PFSK-1 (cell line): ENCODE measurements at regions not wholly inside any gene's neighbourhood (a gene's known extent, or its start where the extent isn't known, plus 50 kb on each side); places are given as distances from the start of the nearest gene placed in this dataset.

Experiments
- FOXP2 ChIP-seq: optimal IDR thresholded peaks from 2 replicates; pipeline ENCODE3; 2011; ENCODE audit warnings: borderline replicate concordance, control low read depth, inconsistent platforms; ENCODE audit not compliant: insufficient read depth; ENCODE audit errors: extremely low read length, extremely low read depth
- POLR2AphosphoS5 ChIP-seq: IDR thresholded peaks from 2 replicates; pipeline ENCODE4 v1.6.1; 2012; ENCODE audit warnings: low read depth, mild to moderate bottlenecking, control low read depth, low read length, moderate library complexity
- REST ChIP-seq, 2 experiments: IDR thresholded peaks; 2 replicates each; pipeline versions ENCODE4 v1.6.1 to v1.8.0; 2011 to 2012; ENCODE audit warnings: low read depth in 2 of 2, low read length in 2 of 2, control low read depth in 1 of 2, inconsistent platforms in 1 of 2, mild to moderate bottlenecking in 1 of 2, moderate library complexity in 1 of 2; ENCODE audit not compliant: insufficient read depth in 1 of 2
- SIN3A ChIP-seq: IDR thresholded peaks from 2 replicates; pipeline ENCODE4 v1.6.1; 2012; ENCODE audit warnings: mild to moderate bottlenecking, low read length, moderate library complexity, borderline replicate concordance; ENCODE audit not compliant: insufficient read depth
- TAF1 ChIP-seq: IDR thresholded peaks from 2 replicates; pipeline ENCODE4 v1.6.1; 2012; ENCODE audit warnings: low read length, control low read depth, borderline replicate concordance; ENCODE audit not compliant: insufficient read depth

GRCh38 chr1:181187337-181188126 lies 99.0 kb downstream of the IER5 start:
- no peak for TF ChIP-seq SIN3A
- no peak for TF ChIP-seq POLR2AphosphoS5
- no peak for TF ChIP-seq FOXP2
- TF ChIP-seq TAF1 = no peak
- no peak for TF ChIP-seq REST (IDR thresholded peaks at IDR 0.05; ENCODE audit: insufficient read depth in 1 of 2, low read depth in 2 of 2, low read length in 2 of 2)

GRCh38 chr1:181189245-181189644 lies 100.7 kb downstream of the IER5 start:
- TF ChIP-seq TAF1 (no peak), POLR2AphosphoS5 (no peak), FOXP2 (no peak), SIN3A (no peak), REST (IDR thresholded peaks at IDR 0.05; ENCODE audit: insufficient read depth in 1 of 2, low read depth in 2 of 2, low read length in 2 of 2) (no peak)

- TF ChIP-seq POLR2AphosphoS5 (no peak), TAF1 (no peak), FOXP2 (peak; percentile 82), SIN3A (no peak), REST (IDR thresholded peaks at IDR 0.05; ENCODE audit: insufficient read depth in 1 of 2, low read depth in 2 of 2, low read length in 2 of 2) (no peak)
These were observed 101.3 kb downstream of the IER5 start for GRCh38 chr1:181189691-181190363.

GRCh38 chr1:181190364-181191035 lies 102.0 kb downstream of the IER5 start:
- no peak for TF ChIP-seq TAF1
- no peak for TF ChIP-seq REST (IDR thresholded peaks at IDR 0.05; ENCODE audit: insufficient read depth in 1 of 2, low read depth in 2 of 2, low read length in 2 of 2)
- TF ChIP-seq FOXP2 = no peak
- TF ChIP-seq SIN3A = no peak
- no peak for TF ChIP-seq POLR2AphosphoS5
